Mesendoderm (in vitro differentiated cells): ENCODE measurements at regions not wholly inside any gene's neighbourhood (a gene's known extent, or its start where the extent isn't known, plus 50 kb on each side); places are given as distances from the start of the nearest gene placed in this dataset.

Experiments used
- DNase-seq: peaks from one replicate; pipeline ENCODE4 v3.0.0; 2013
- H2AK5ac ChIP-seq: 2 replicates; pipeline ENCODE4 v1.6.1; 2013; ENCODE audit warnings: low read length, inconsistent platforms
- H2BK120ac ChIP-seq: 2 replicates; pipeline ENCODE4 v1.6.1; 2013; ENCODE audit warnings: low read depth, mild to moderate bottlenecking, low read length, moderate library complexity, mixed read lengths
- H2BK15ac ChIP-seq: replicated peaks from 2 replicates; pipeline ENCODE4 v1.6.1; 2013; ENCODE audit warnings: low read depth, mild to moderate bottlenecking, moderate library complexity
- H2BK5ac ChIP-seq: 2 replicates; pipeline ENCODE4 v1.6.1; 2013; ENCODE audit warnings: low read length, inconsistent platforms
- H3K18ac ChIP-seq: 2 replicates; pipeline ENCODE4 v1.6.1; 2013; ENCODE audit warnings: mild to moderate bottlenecking, low read length, mixed read lengths
- H3K23ac ChIP-seq: one replicate; pipeline ENCODE4 v1.6.1; 2013; ENCODE audit warnings: low read length
- H3K27ac ChIP-seq: 2 replicates; pipeline ENCODE4 v1.5.1; 2013; ENCODE audit warnings: low read depth, mild to moderate bottlenecking, inconsistent platforms, low read length, moderate library complexity
- H3K27me3 ChIP-seq: 2 replicates; pipeline ENCODE4 v1.6.1; 2013; ENCODE audit warnings: low read length, control low read depth, mild to moderate bottlenecking, inconsistent platforms; ENCODE audit not compliant: insufficient read depth, poor library complexity
- H3K36me3 ChIP-seq: 2 replicates; pipeline ENCODE4 v1.6.1; 2013; ENCODE audit warnings: low read length, inconsistent platforms; ENCODE audit not compliant: control insufficient read depth, insufficient read depth
- H3K4ac ChIP-seq: one replicate; pipeline ENCODE4 v1.6.1; 2013; ENCODE audit warnings: low read depth, mild to moderate bottlenecking, low read length, moderate library complexity
- H3K4me1 ChIP-seq: 2 replicates; pipeline ENCODE4 v1.6.1; 2013; ENCODE audit warnings: low read depth, low read length, inconsistent platforms; ENCODE audit not compliant: control insufficient read depth
- H3K4me2 ChIP-seq: 2 replicates; pipeline ENCODE4 v1.6.1; 2013; ENCODE audit warnings: low read length
- H3K4me3 ChIP-seq: 2 replicates; pipeline ENCODE4 v1.5.1; 2013; ENCODE audit warnings: mild to moderate bottlenecking, low read length
- H3K56ac ChIP-seq: one replicate; pipeline ENCODE4 v1.6.1; 2013; ENCODE audit warnings: low read length
- H3K79me1 ChIP-seq: 2 replicates; pipeline ENCODE4 v1.6.1; 2013; ENCODE audit warnings: low read length, inconsistent platforms
- H3K79me2 ChIP-seq: 2 replicates; pipeline ENCODE4 v1.6.1; 2013; ENCODE audit warnings: mild to moderate bottlenecking, low read length; ENCODE audit not compliant: control insufficient read depth, insufficient read depth
- H3K9ac ChIP-seq: 2 replicates; pipeline ENCODE4 v1.6.1; 2013; ENCODE audit warnings: low read length, inconsistent platforms
- H4K5ac ChIP-seq: one replicate; pipeline ENCODE4 v1.6.1; 2013; ENCODE audit warnings: low read length
- H4K8ac ChIP-seq: one replicate; pipeline ENCODE4 v1.6.1; 2013; ENCODE audit warnings: low read depth, mild to moderate bottlenecking, control low read depth, low read length, moderate library complexity
- WGBS: extraction: QIAGEN DNeasy Blood & Tissue Kit; methylation state at CpG from one replicate; pipeline ENCODE4 v1.1.7; 2013; ENCODE audit warnings: low lambda C conversion rate, missing lambda C conversion rate; ENCODE audit not compliant: insufficient coverage; ENCODE audit errors: extremely low coverage; 5-methylcytosine and 5-hydroxymethylcytosine counted together

DNA sequence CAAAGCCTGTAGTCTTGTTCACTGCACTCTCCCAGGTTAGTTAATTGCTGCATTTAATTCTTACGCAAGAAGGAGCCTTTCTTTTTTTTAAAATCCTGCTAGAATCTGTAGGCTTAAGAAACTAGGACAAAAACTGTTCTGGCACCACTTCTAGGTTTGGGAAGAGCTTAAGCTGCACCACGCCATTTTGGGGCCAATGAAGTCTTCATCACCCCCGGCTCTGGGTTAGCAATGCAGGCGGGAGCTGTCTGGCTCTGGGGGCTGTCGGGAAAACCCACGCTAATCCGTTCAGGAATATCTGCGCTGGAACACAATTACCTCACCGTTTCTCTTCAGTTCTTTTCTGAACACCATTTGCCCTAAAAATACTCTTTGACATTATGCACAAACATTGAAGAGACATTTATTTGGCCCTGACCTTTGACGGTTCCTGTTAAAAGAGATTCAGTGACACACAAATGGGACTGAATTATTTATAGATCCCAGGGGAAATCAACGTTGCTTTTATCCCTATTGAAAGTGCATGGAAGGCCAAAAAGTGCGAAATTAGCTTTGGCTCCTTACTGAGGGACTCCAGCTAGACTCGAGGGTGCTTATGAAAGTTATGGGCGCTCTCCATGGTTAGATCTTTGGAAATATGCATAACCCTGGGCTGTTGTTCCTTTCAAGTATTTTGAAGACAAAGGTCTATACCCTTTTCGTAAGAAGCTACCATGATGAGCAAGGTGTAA lies 249.2 kb downstream of the HAPSTR1 start:
- Histone ChIP-seq H3K36me3 (no peaks in the 10 kb centered on the region), H3K4me2 (no peak overlapping the region), H3K27me3 (no peaks in the 10 kb centered on the region), H3K9ac (no peak overlapping the region), H3K27ac (no peak overlapping the region), H3K4me3 (no peak overlapping the region), H3K79me2 (no peaks in the 10 kb centered on the region), H4K8ac (no peak overlapping the region), H2BK5ac (no peak overlapping the region), H4K5ac (no peak overlapping the region), H3K79me1 (no peaks in the 10 kb centered on the region), H3K23ac (no peak overlapping the region), H3K56ac (no peak overlapping the region), H2BK15ac (no peak overlapping the region), H3K4me1 (peaks cover 5% of the 10 kb centered on the region), H2BK120ac (no peak overlapping the region), H3K18ac (no peak overlapping the region), H2AK5ac (no peak overlapping the region), H3K4ac (no peak overlapping the region)
- no peak for DNase-seq
- WGBS: no CpG with 5 or more reads among the region's 15 CpGs

DNA sequence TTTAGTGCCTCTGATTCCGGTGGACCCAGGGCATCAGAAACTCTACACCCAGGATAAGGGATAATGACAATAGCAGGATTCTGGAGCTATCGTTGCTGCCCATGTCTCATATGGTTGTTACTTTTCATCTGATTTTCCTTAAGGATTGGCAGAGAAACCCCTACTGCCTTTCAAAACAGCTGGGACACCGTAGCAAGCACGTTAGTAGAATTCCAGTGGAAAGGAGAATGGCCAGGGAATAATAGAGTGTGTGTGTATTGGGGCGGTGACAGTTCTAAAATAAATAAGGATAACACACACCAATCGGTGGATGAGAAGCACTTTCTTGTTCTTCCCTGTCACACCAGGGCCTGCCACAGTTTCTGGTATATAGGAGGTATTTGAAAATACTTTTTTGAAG lies 251.8 kb downstream of the HAPSTR1 start:
- Histone ChIP-seq H3K79me1 (no peaks in the 10 kb centered on the region), H3K4me2 (no peak overlapping the region), H4K8ac (no peak overlapping the region), H2BK5ac (no peak overlapping the region), H2AK5ac (no peak overlapping the region), H3K9ac (no peak overlapping the region), H3K36me3 (no peaks in the 10 kb centered on the region), H3K4ac (no peak overlapping the region), H3K4me1 (peaks cover 5% of the 10 kb centered on the region), H3K4me3 (no peak overlapping the region), H3K18ac (no peak overlapping the region), H3K27me3 (no peaks in the 10 kb centered on the region), H3K27ac (no peak overlapping the region), H4K5ac (no peak overlapping the region), H3K79me2 (no peaks in the 10 kb centered on the region), H2BK120ac (no peak overlapping the region), H2BK15ac (no peak overlapping the region), H3K23ac (no peak overlapping the region), H3K56ac (no peak overlapping the region)
- no CpG with 5 or more reads among the region's 6 CpGs for WGBS
- DNase-seq: no peak

DNA sequence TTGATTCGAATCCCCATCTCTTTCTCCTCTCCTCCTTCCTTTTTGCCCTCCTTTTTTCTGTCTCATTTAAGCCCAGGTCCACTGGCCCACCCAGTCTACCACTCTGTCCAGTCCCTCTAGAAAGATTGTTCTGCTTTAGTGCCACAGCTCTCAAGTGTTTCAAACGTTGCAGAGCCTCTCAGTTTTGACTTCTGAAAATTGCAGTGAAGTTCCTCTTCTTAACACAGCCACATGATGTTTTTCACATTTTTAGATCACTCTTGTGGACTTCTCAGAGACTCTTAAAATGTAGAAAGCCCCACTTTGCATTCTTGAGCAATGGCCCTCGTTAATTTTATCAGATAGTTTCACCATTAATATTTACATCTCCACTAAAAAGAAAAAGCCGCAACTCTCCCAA lies 253.1 kb downstream of the HAPSTR1 start:
- no peaks in the 10 kb centered on the region for H3K79me2 ChIP-seq
- H2AK5ac ChIP-seq: no peak overlapping the region
- no peak overlapping the region for H3K4me3 ChIP-seq
- H4K5ac ChIP-seq: no peak overlapping the region
- no peaks in the 10 kb centered on the region for H3K27me3 ChIP-seq
- H3K79me1 ChIP-seq: no peaks in the 10 kb centered on the region
- no peak overlapping the region for H4K8ac ChIP-seq
- no peak overlapping the region for H2BK120ac ChIP-seq
- H3K23ac ChIP-seq: no peak overlapping the region
- no peaks in the 10 kb centered on the region for H3K36me3 ChIP-seq
- H3K4ac ChIP-seq: no peak overlapping the region
- DNase-seq: no peak
- no peak overlapping the region for H3K56ac ChIP-seq
- no peak overlapping the region for H3K4me2 ChIP-seq
- no peak overlapping the region for H3K18ac ChIP-seq
- no CpG with 5 or more reads among the region's 4 CpGs for WGBS
- H2BK5ac ChIP-seq: no peak overlapping the region
- peaks cover 5% of the 10 kb centered on the region for H3K4me1 ChIP-seq
- H3K9ac ChIP-seq: no peak overlapping the region
- H3K27ac ChIP-seq: no peak overlapping the region
- H2BK15ac ChIP-seq: no peak overlapping the region

DNA sequence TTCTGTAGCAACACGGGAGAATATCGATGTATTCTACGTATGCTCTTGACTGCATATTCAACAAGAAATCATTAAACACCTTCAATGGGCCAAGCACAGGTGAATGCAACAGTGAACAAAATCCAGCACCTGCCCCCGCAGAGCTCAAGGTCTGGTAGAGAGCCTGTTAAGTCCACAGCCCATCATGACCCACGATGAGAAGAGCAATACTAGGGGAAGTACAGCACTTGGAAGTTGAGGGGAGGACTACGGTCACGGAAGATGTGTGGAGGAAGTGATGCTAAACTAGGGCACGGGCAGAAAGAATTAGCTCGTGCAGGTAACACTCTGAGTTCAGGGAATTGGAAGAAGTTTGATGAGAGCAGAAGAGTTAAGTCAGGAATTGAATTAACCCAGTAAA lies 253.6 kb downstream of the HAPSTR1 start:
- H3K27ac ChIP-seq: no peak overlapping the region
- no peaks in the 10 kb centered on the region for H3K79me1 ChIP-seq
- H4K5ac ChIP-seq: no peak overlapping the region
- H3K79me2 ChIP-seq: no peaks in the 10 kb centered on the region
- no peaks in the 10 kb centered on the region for H3K36me3 ChIP-seq
- no peak overlapping the region for H3K56ac ChIP-seq
- no peaks in the 10 kb centered on the region for H3K27me3 ChIP-seq
- no peak overlapping the region for H2BK120ac ChIP-seq
- no peak overlapping the region for H3K9ac ChIP-seq
- no peak overlapping the region for H3K4ac ChIP-seq
- H2BK5ac ChIP-seq: no peak overlapping the region
- no peak overlapping the region for H3K18ac ChIP-seq
- no peak overlapping the region for H2BK15ac ChIP-seq
- no peak for DNase-seq
- H3K23ac ChIP-seq: peak overlapping the region; percentile 34
- H3K4me3 ChIP-seq: no peak overlapping the region
- no peak overlapping the region for H3K4me2 ChIP-seq
- WGBS: no CpG with 5 or more reads among the region's 9 CpGs
- H2AK5ac ChIP-seq: no peak overlapping the region
- no peak overlapping the region for H4K8ac ChIP-seq
- peaks cover 5% of the 10 kb centered on the region for H3K4me1 ChIP-seq

DNA sequence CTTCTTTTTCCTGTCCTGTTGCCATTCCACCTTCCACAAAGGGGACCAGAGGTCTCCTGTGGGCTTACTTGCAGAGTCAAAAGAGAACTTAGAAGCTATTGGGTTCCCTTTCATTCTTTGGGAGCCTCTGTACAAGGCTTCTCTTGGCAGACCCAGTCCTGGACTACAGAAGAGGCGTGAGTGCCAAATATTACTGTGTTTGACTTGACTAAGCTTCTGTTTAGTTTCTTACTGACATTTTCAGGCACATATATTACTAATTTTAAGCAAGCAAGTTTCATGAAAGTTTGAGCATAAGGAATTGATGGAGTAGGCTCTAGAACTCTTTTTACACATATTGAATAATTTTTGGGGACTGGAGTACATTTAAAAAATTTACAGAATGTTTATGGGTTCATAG lies 254.4 kb downstream of the HAPSTR1 start:
- Histone ChIP-seq H4K8ac (no peak overlapping the region), H3K23ac (no peak overlapping the region), H3K4me1 (peaks cover 5% of the 10 kb centered on the region), H2BK15ac (no peak overlapping the region), H2BK5ac (no peak overlapping the region), H3K79me1 (no peaks in the 10 kb centered on the region), H2BK120ac (no peak overlapping the region), H3K4me2 (no peak overlapping the region), H2AK5ac (no peak overlapping the region), H3K36me3 (no peaks in the 10 kb centered on the region), H3K27ac (no peak overlapping the region), H3K79me2 (no peaks in the 10 kb centered on the region), H3K4me3 (no peak overlapping the region), H3K4ac (no peak overlapping the region), H3K27me3 (no peaks in the 10 kb centered on the region), H3K56ac (no peak overlapping the region), H3K9ac (no peak overlapping the region), H4K5ac (no peak overlapping the region), H3K18ac (no peak overlapping the region)
- WGBS: no CpG with 5 or more reads among the region's 1 CpG
- no peak for DNase-seq

DNA sequence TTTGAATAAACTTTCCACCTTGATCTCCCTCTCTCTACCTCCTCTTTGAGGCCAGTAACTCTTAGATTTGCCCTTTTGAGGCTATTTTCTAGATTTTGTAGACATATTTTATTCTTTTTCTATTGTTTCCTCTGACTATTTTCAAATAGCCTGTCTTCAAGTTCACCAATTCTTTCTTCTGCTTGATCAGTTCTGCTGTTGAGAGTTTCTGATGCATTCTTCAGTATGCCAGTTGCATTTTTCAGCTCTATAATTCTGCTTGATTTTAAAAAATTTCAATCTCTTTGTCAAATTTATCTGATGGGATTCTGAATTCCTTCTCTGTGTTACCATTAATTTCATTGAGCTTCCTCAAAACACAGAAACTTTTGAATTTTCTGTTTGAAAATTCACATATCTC lies 257.5 kb downstream of the HAPSTR1 start:
- Histone ChIP-seq H3K18ac (no peak overlapping the region), H3K56ac (no peak overlapping the region), H2AK5ac (no peak overlapping the region), H3K79me2 (no peaks in the 10 kb centered on the region), H3K4ac (no peak overlapping the region), H4K8ac (no peak overlapping the region), H2BK120ac (no peak overlapping the region), H3K4me1 (no peaks in the 10 kb centered on the region), H3K4me2 (no peak overlapping the region), H3K4me3 (no peak overlapping the region), H3K79me1 (no peaks in the 10 kb centered on the region), H2BK15ac (no peak overlapping the region), H2BK5ac (no peak overlapping the region), H3K9ac (no peak overlapping the region), H3K23ac (no peak overlapping the region), H3K27me3 (no peaks in the 10 kb centered on the region), H3K36me3 (no peaks in the 10 kb centered on the region), H3K27ac (no peak overlapping the region), H4K5ac (no peak overlapping the region)
- DNase-seq: no peak
